OCI-LY3 (cell line): ENCODE measurements at regions not wholly inside any gene's neighbourhood (a gene's known extent, or its start where the extent isn't known, plus 50 kb on each side); places are given as distances from the start of the nearest gene placed in this dataset.

Experiments used
- H2AFZ ChIP-seq: fragments of 200-600, 300-600 bp; shearing (Covaris generic); 2 replicates; pipeline ENCODE4 v1.6.0; 2014; ENCODE audit warnings: antibody characterized with exemption, low read depth, low read length
- H3K27ac ChIP-seq: fragments of 200-600, 300-600 bp; sonication (generic); 2 replicates; pipeline ENCODE4 v1.5.1; 2014; ENCODE audit warnings: mild to moderate bottlenecking, low read length, moderate library complexity, mixed read lengths
- H3K27me3 ChIP-seq: fragments of 200-600, 300-600 bp; sonication (generic); 2 replicates; pipeline ENCODE4 v1.6.1; 2014; ENCODE audit warnings: low read depth, low read length, mixed read lengths
- H3K36me3 ChIP-seq: fragments of 200-600, 300-600 bp; sonication (generic); replicated peaks from 2 replicates; pipeline ENCODE3; 2014; ENCODE audit warnings: low read depth, low read length, mixed read lengths
- H3K4me1 ChIP-seq: fragments of 300-600, 200-600 bp; sonication (generic); 2 replicates; pipeline ENCODE4 v1.6.1; 2014; ENCODE audit warnings: low read length, mixed read lengths
- H3K4me2 ChIP-seq: fragments of 200-600, 300-600 bp; sonication (generic); 2 replicates; pipeline ENCODE4 v1.6.1; 2014; ENCODE audit warnings: low read length, mixed read lengths
- H3K4me3 ChIP-seq: fragments of 300-600, 200-600 bp; sonication (generic); 2 replicates; pipeline ENCODE4 v1.5.1; 2014; ENCODE audit warnings: antibody characterized with exemption, mild to moderate bottlenecking, low read length, moderate library complexity
- H3K79me2 ChIP-seq: fragments of 300-600, 200-600 bp; shearing (Covaris generic); 2 replicates; pipeline ENCODE4 v1.6.1; 2014; ENCODE audit warnings: mild to moderate bottlenecking, low read length, mixed read lengths
- H3K9ac ChIP-seq: fragments of 300-600, 200-600 bp; shearing (Covaris generic); 2 replicates; pipeline ENCODE4 v1.6.0; 2014; ENCODE audit warnings: mild to moderate bottlenecking, low read length, moderate library complexity
- H3K9me3 ChIP-seq: fragments of 200-600, 300-600 bp; shearing (Covaris generic); 2 replicates; pipeline ENCODE4 v1.6.1; 2014; ENCODE audit warnings: low read length, mixed read lengths; ENCODE audit not compliant: insufficient read depth
- H4K20me1 ChIP-seq: fragments of 200-600, 300-600 bp; sonication (generic); 2 replicates; pipeline ENCODE4 v1.6.1; 2016; ENCODE audit warnings: low read length, mixed read lengths; ENCODE audit not compliant: insufficient read depth
- CTCF ChIP-seq: fragments of 200-600, 300-600 bp; sonication (generic); IDR thresholded peaks from 2 replicates; pipeline ENCODE4 v1.5.1; 2014; ENCODE audit warnings: antibody characterized with exemption, low read length, low read depth
- EZH2phosphoT487 ChIP-seq: fragments of 200-600 bp; shearing (Covaris generic); IDR thresholded peaks from 2 replicates; pipeline ENCODE4 v1.6.1; 2018; ENCODE audit warnings: antibody characterized with exemption, mixed run types, low read depth

GRCh38 chr21:34205811-34206571 is 132.6 kb downstream of the MRPS6 start:
- Histone ChIP-seq H3K4me1 (peaks cover 36% of the 10 kb centered on the region), H3K27me3 (no peaks in the 10 kb centered on the region), H3K27ac (peak overlapping the region; percentile 47), H2AFZ (no peak overlapping the region), H3K9ac (no peak overlapping the region), H4K20me1 (no peaks in the 10 kb centered on the region), H3K36me3 (no peaks in the 10 kb centered on the region), H3K9me3 (no peaks in the 10 kb centered on the region), H3K79me2 (no peaks in the 10 kb centered on the region), H3K4me3 (peak overlapping the region; percentile 16; the same call in 1 of the 2 replicates), H3K4me2 (peak overlapping the region; percentile 54)
- TF ChIP-seq EZH2phosphoT487 (no peak), CTCF (no peak)

GRCh38 chr21:34213959-34214358 is 140.6 kb downstream of the MRPS6 start:
- Histone ChIP-seq H4K20me1 (no peaks in the 10 kb centered on the region), H3K27ac (no peak overlapping the region), H3K4me1 (no peaks in the 10 kb centered on the region), H3K27me3 (no peaks in the 10 kb centered on the region), H3K79me2 (no peaks in the 10 kb centered on the region), H2AFZ (no peak overlapping the region), H3K36me3 (no peaks in the 10 kb centered on the region), H3K9me3 (peaks cover 4% of the 10 kb centered on the region; the same call in 1 of the 2 replicates), H3K4me3 (no peak overlapping the region), H3K4me2 (no peak overlapping the region), H3K9ac (no peak overlapping the region)
- TF ChIP-seq EZH2phosphoT487, result no peak
- TF ChIP-seq CTCF, result no peak

DNA sequence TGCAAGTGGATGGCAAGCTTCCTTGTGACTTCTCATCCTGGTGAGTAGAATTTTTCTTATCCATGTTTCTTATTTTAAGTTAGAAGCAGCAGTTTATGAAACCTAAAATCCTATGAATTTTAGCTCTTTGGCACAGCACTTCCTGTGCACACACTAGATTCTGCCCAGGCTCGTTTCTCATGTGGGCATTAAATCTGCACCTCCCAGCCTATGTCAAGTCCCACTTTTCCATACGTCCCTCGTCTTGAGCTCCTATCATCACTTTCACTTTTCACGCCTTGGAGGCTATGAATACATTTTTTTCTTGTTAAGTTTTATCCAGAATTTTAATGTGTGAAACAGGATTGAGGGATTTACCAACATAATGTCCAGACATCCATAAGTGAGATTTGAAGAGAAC is 142.1 kb downstream of the MRPS6 start:
- Histone ChIP-seq H3K27me3 (no peaks in the 10 kb centered on the region), H4K20me1 (no peaks in the 10 kb centered on the region), H3K9me3 (peaks cover 4% of the 10 kb centered on the region; the same call in 1 of the 2 replicates), H3K27ac (no peak overlapping the region), H3K9ac (no peak overlapping the region), H2AFZ (no peak overlapping the region), H3K4me3 (no peak overlapping the region), H3K36me3 (no peaks in the 10 kb centered on the region), H3K4me1 (no peaks in the 10 kb centered on the region), H3K4me2 (no peak overlapping the region), H3K79me2 (no peaks in the 10 kb centered on the region)
- TF ChIP-seq EZH2phosphoT487 (no peak), CTCF (no peak)

- Histone ChIP-seq H3K9me3 (peaks cover 4% of the 10 kb centered on the region; the same call in 1 of the 2 replicates), H2AFZ (no peak overlapping the region)
Observed at GRCh38 chr21:34215911-34216717, 142.7 kb downstream of the MRPS6 start.

More at GRCh38 chr21:34215911-34216717, 142.7 kb downstream of the MRPS6 start:
- Histone ChIP-seq H3K27me3 (no peaks in the 10 kb centered on the region), H4K20me1 (no peaks in the 10 kb centered on the region), H3K9ac (no peak overlapping the region), H3K4me1 (no peaks in the 10 kb centered on the region), H3K79me2 (no peaks in the 10 kb centered on the region), H3K4me3 (no peak overlapping the region), H3K4me2 (no peak overlapping the region), H3K36me3 (no peaks in the 10 kb centered on the region), H3K27ac (no peak overlapping the region)
- TF ChIP-seq CTCF (no peak), EZH2phosphoT487 (no peak)
